GM21619 (cell line): ENCODE measurements at regions not wholly inside any gene's neighbourhood (a gene's known extent, or its start where the extent isn't known, plus 50 kb on each side); places are given as distances from the start of the nearest gene placed in this dataset.

Experiments
- ATAC-seq: cut with Tn5 transposase; IDR thresholded peaks from one replicate; pipeline ENCODE4 v1.9.1; 2021; ENCODE audit not compliant: unreplicated experiment

DNA sequence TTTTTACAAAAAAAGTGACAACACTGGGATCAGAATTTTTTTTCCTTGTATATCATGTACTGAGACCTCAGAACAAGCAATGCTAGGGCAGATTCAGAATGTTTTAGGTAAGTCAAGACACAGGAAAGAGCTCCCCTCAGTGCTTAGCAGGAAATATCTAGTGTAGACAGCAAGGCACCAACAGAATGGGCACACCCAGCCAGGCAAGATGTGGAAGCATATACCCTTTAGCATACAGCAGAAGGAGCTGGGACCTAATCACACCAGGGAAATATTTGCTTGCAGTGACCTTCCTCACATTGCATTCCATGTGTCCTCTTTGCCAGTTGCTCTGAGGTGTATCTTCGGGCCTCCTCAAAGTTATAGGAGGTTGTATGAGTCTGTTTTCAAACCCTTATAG lies 497.6 kb upstream of the LRRN3 start:
- ATAC-seq: no peak

DNA sequence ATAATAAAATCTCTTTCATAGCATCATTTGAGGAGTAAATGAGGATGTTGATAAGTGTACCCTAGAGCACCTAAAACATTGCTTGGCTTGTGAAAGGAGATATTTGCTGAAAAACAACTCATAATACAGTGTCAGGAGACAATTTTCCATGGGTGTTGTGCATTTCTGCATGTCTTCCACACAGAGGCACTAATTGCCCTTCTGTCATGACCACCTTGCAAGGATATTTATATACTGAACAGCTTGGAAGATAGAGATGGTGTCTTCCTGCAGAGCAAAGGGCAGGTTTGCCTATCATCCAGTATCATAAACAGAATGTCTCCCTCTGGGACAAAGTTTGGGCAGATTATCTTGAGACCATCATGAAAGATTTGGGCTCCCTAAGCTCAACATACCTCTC lies 495.2 kb upstream of the LRRN3 start:
- ATAC-seq: no peak

DNA sequence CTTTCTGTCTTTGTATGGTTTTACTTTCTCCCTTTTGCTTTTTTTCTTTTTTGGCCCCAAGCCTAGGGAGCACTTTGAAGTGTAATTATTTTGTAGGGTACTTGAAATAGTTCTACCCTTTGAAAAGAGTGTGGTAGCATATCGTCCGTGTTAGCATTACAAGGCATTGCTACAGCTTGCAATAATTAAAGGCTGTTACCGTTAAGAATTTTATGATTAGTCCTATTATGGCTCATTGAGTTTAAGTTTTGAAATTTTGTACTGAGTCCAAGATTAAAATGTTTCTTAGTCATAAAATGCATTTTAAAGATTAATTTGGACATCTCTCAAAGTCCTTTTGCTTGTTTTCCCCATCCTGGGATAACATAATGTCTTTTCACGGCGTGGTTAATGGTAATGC lies 490.0 kb upstream of the LRRN3 start:
- no peak for ATAC-seq

DNA sequence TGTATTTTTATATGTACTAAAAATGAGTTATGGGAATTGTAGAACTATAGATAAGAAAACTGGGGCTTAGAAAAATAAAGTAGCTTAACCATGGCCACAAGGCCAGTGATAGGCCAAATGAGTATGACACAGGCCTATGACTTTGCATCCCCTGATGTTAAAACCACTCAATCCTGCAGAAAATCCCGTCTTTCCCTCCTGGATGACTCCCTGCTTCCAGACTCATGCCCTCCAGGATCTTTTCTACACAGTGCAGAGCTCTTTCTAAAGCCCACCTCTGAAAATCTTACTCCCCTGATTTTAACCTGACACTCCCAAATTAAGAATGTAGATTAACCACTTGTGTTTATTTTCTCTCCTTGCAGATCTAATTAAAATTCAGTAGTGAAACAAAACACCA lies 489.2 kb upstream of the LRRN3 start:
- no peak for ATAC-seq

DNA sequence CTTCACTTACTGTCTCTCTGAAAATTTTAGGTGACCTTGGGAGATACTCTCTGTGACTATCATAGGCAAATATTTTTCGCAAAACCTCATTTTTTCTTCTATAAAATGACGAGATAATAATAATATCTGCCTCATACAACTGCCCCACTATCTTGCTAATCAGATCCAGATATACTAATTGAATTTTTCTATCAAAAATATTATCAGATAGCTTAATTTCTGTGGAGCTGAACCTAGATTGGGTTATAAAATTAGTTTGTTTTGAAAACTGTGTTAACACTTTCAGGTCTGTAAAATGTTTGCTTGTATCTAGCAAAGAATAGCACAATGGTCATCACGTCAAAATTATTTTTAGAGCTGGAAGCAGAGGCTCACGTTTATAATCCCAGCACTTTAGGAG lies 486.7 kb upstream of the LRRN3 start:
- no peak for ATAC-seq

GRCh38 chr7:110604885-110605284 lies 486.0 kb upstream of the LRRN3 start:
- no peak for ATAC-seq

DNA sequence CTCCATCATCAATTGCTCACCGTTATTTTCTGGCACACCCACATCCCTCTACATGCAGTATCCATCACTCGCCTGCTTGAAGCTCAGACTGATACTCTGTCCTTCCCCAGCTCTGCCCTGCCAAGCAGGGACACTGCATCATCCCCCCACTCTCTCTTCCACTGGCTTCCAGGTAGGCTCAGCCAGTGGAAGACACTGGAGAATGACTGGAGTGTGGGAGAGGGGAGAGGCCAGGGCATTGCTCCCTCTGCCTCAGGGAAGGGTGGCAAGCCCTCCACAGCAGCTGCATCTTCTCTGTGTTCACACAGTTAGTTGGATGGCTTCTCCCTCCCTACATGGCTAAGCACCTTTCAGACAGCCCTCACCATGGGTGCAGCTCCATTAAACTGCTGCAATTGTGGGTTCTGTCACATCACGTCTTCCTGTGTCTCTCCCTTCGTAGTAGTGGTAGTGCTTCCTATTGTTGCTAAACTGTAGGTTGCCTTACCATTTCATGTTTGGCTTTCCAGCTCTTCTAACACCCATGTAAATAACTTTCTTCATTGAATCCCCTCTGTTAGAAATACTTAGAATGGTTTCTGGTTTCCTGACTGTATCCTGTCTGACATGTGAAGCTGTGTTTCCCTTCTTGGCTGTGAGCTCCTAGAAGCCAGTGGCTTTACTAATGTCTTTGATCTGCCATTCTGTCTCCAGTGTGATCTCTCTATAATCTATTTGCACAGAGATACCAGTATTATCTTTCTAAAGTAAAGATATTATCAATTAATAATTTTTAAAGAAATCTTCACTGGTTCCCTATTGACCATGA lies 483.7 kb upstream of the LRRN3 start:
- ATAC-seq: no peak

DNA sequence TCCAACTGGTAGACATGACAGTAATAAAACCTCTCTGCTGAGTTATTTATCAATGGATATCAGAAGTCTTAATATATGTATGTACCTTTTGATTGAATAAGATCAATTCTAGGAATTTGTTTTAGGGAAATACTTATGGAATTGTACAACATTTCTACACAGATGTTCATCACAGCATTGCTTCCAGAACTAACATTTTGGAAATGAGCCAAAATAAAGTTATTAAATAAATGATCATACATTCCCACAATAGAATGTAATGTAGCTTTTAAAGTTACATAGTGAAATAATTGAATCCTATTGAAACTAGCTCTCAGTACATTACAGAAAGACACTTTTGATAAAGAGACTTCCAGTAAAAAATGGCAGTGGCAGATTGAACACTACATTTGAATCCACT lies 481.6 kb upstream of the LRRN3 start:
- no peak for ATAC-seq

DNA sequence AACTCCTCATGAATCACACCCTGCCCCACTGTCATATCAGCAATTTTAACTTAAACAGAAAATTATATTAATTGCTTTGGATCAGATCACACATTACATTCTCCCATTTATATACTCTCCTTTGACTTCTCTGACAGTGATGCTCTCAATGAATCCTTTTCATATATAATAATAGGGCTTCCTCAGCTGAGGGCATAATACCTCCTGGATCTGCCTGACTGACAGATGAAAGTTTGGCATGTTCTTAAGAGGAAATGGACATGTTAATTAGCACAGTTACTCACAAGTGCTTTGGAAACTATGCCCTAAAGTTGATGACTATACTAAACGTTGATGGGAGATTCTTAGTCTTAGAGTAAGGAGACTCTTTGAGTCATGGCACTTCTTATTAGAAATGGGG lies 478.2 kb upstream of the LRRN3 start:
- ATAC-seq: no peak
